ENCODE measurements at regions not wholly inside any gene's neighbourhood (a gene's known extent, or its start where the extent isn't known, plus 50 kb on each side); places are given as distances from the start of the nearest gene placed in this dataset.

DNA sequence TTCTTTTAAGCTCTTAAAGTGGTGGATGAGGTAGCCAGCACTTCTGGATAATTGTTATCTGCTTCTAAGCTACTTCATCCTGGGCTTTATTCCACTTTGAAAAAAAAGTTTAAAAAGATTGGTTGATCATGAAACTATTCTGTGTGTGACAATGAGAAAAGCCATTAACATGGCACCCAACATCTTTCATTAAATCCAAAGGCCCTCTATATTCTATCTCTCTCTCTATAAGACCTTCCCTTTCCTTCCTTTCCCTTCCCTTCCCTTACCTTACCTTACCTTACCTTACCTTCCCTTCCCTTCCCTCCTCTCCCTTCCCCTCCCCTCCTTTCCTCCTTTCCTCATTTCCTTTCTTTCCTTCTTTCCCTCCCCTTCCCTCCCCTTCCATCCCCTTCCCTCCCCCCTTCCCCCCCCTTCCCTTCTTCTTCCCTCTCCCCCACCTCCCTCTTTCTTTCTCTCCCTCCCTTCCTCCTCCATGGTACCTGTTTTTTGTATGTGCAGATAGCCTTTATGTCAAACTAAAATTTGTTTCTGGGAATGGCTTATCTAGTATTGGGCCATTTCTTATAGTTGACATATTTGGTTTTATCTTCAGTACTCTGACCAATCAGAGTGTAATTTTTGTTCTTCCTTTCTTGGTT is 218.7 kb downstream of the DKK1 start:
- Histone ChIP-seq H3K9me3 (ENCODE audit: control insufficient read depth, low read depth, low read length) (no peaks in the 10 kb centered on the region), H3K9ac (ENCODE audit: control insufficient read depth, extremely low read depth, insufficient read depth, low read length) (no peak overlapping the region), H4K20me1 (ENCODE audit: control insufficient read depth, extremely low read depth, insufficient read depth, low read length) (no peaks in the 10 kb centered on the region), H3K4me3 (ENCODE audit: control insufficient read depth in 2 of 3, extremely low read depth in 1 of 3, insufficient read depth in 2 of 3, low read depth in 1 of 3, low read length in 3 of 3) (no peak overlapping the region), H3K79me2 (ENCODE audit: control insufficient read depth, insufficient read depth, low read length) (no peaks in the 10 kb centered on the region), H3K9me1 (ENCODE audit: control insufficient read depth, extremely low read depth, insufficient read depth, low read length) (no peaks in the 10 kb centered on the region), H3K4me1 (ENCODE audit: control insufficient read depth, extremely low read depth, insufficient read depth, low read length) (no peaks in the 10 kb centered on the region), H3K27ac (ENCODE audit: control insufficient read depth, insufficient read depth, low read length) (no peak overlapping the region), H3K27me3 (ENCODE audit: control insufficient read depth, extremely low read depth, insufficient read depth, low read length) (no peaks in the 10 kb centered on the region), H3K4me2 (ENCODE audit: control insufficient read depth, extremely low read depth, insufficient read depth, low read depth, low read length) (no peak overlapping the region), H3K36me3 (ENCODE audit: control insufficient read depth in 2 of 2, extremely low read depth in 1 of 2, insufficient read depth in 2 of 2, low read length in 2 of 2) (no peaks in the 10 kb centered on the region), H2AFZ (ENCODE audit: control insufficient read depth, low read length) (no peak overlapping the region)
- dilution Hi-C loops (cut with MboI; ENCODE audit: extremely low pct_ligation_motif_present, low sequenced_read_pairs): no loop called here
- no peak for TF ChIP-seq EZH2 (IDR thresholded peaks at IDR 0.05; ENCODE audit: low read length)
- TF ChIP-seq, protein P1, sequence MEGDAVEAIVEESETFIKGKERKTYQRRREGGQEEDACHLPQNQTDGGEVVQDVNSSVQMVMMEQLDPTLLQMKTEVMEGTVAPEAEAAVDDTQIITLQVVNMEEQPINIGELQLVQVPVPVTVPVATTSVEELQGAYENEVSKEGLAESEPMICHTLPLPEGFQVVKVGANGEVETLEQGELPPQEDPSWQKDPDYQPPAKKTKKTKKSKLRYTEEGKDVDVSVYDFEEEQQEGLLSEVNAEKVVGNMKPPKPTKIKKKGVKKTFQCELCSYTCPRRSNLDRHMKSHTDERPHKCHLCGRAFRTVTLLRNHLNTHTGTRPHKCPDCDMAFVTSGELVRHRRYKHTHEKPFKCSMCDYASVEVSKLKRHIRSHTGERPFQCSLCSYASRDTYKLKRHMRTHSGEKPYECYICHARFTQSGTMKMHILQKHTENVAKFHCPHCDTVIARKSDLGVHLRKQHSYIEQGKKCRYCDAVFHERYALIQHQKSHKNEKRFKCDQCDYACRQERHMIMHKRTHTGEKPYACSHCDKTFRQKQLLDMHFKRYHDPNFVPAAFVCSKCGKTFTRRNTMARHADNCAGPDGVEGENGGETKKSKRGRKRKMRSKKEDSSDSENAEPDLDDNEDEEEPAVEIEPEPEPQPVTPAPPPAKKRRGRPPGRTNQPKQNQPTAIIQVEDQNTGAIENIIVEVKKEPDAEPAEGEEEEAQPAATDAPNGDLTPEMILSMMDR (optimal IDR thresholded peaks at IDR 0.05 in 1 of 3, IDR thresholded peaks at IDR 0.05 in 1 of 3, conservative IDR thresholded peaks at IDR 0.05 in 1 of 3; ENCODE audit: extremely low read depth in 1 of 3, insufficient read depth in 2 of 3, low read length in 3 of 3): no peak
- FAIRE-seq: no peak
- DNase-seq (ENCODE audit: low read depth, low spot score): no peak

DNA sequence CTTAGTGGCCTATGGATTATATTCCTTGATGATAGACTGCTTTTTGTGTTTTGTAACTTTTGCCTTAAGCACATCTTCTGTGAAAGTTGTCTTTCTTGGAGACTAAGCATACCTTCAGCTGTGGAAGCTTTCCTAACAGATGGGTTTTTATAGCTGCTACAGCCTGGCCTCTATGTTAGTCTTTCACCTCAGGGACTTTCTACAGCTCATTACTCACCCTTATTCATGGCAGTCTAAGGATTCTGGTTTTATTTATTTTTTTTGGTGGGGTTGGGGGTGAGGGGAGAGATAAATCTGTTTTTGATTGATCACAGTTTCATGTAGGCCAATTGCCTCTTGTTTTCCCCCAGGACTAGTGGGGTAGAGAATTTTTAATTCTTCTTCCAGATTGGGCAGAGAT is 219.9 kb downstream of the DKK1 start:
- DNase-seq (ENCODE audit: low read depth, low spot score): no peak
- FAIRE-seq: no peak
- no peaks in the 10 kb centered on the region for H3K27me3 ChIP-seq (ENCODE audit: control insufficient read depth, extremely low read depth, insufficient read depth, low read length)
- no peaks in the 10 kb centered on the region for H3K79me2 ChIP-seq (ENCODE audit: control insufficient read depth, insufficient read depth, low read length)
- no peak overlapping the region for H3K4me3 ChIP-seq (ENCODE audit: control insufficient read depth in 2 of 3, extremely low read depth in 1 of 3, insufficient read depth in 2 of 3, low read depth in 1 of 3, low read length in 3 of 3)
- peaks cover under 1% of the 10 kb centered on the region for H3K4me1 ChIP-seq (ENCODE audit: control insufficient read depth, extremely low read depth, insufficient read depth, low read length)
- H3K9ac ChIP-seq (ENCODE audit: control insufficient read depth, extremely low read depth, insufficient read depth, low read length): no peak overlapping the region
- H3K27ac ChIP-seq (ENCODE audit: control insufficient read depth, insufficient read depth, low read length): no peak overlapping the region
- no peaks in the 10 kb centered on the region for H3K9me1 ChIP-seq (ENCODE audit: control insufficient read depth, extremely low read depth, insufficient read depth, low read length)
- TF ChIP-seq, protein P1 (optimal IDR thresholded peaks at IDR 0.05 in 1 of 3, IDR thresholded peaks at IDR 0.05 in 1 of 3, conservative IDR thresholded peaks at IDR 0.05 in 1 of 3; ENCODE audit: extremely low read depth in 1 of 3, insufficient read depth in 2 of 3, low read length in 3 of 3): no peak
- no peak for TF ChIP-seq EZH2 (IDR thresholded peaks at IDR 0.05; ENCODE audit: low read length)
- no peaks in the 10 kb centered on the region for H4K20me1 ChIP-seq (ENCODE audit: control insufficient read depth, extremely low read depth, insufficient read depth, low read length)
- dilution Hi-C loops (cut with MboI; ENCODE audit: extremely low pct_ligation_motif_present, low sequenced_read_pairs): no loop called here
- no peaks in the 10 kb centered on the region for H3K36me3 ChIP-seq (ENCODE audit: control insufficient read depth in 2 of 2, extremely low read depth in 1 of 2, insufficient read depth in 2 of 2, low read length in 2 of 2)
- no peaks in the 10 kb centered on the region for H3K9me3 ChIP-seq (ENCODE audit: control insufficient read depth, low read depth, low read length)
- no peak overlapping the region for H3K4me2 ChIP-seq (ENCODE audit: control insufficient read depth, extremely low read depth, insufficient read depth, low read depth, low read length)
- H2AFZ ChIP-seq (ENCODE audit: control insufficient read depth, low read length): no peak overlapping the region

Data from keratinocyte (primary cell).